IPS DF 4.7 (cell line): ENCODE measurements at regions not wholly inside any gene's neighbourhood (a gene's known extent, or its start where the extent isn't known, plus 50 kb on each side); places are given as distances from the start of the nearest gene placed in this dataset.

ENCODE experiments used
- DNase-seq: peaks from one replicate; pipeline ENCODE4 v3.0.0-alpha.2; 2013; ENCODE audit warnings: low spot score; ENCODE audit errors: extremely low read depth

- no peak for DNase-seq
These were observed 74.2 kb upstream of the ZPBP start for GRCh38 chr7:50166997-50167965.

GRCh38 chr7:50164559-50165170 lies 71.6 kb upstream of the ZPBP start:
- no peak for DNase-seq

GRCh38 chr7:50160206-50160605 lies 67.2 kb upstream of the ZPBP start:
- no peak for DNase-seq

- DNase-seq: no peak
These were observed 66.1 kb upstream of the ZPBP start for GRCh38 chr7:50159154-50159553.

- DNase-seq: no peak
These were observed 63.7 kb upstream of the ZPBP start for GRCh38 chr7:50156706-50157105.

GRCh38 chr7:50156163-50156562 lies 63.1 kb upstream of the ZPBP start:
- DNase-seq: no peak

- no peak for DNase-seq
These were observed 62.7 kb upstream of the ZPBP start for GRCh38 chr7:50155755-50156154.

GRCh38 chr7:50153995-50154394 lies 60.9 kb upstream of the ZPBP start:
- no peak for DNase-seq

GRCh38 chr7:50153148-50153547 lies 60.1 kb upstream of the ZPBP start:
- no peak for DNase-seq

- DNase-seq: no peak
These were observed 59.4 kb upstream of the ZPBP start for GRCh38 chr7:50152486-50152885.

- no peak for DNase-seq
These were observed 58.6 kb upstream of the ZPBP start for GRCh38 chr7:50151661-50152060.

GRCh38 chr7:50151001-50151400 lies 58.0 kb upstream of the ZPBP start:
- DNase-seq: no peak

- DNase-seq: no peak
These were observed 56.3 kb upstream of the ZPBP start for GRCh38 chr7:50149369-50149768.

- DNase-seq: no peak
These were observed 55.1 kb upstream of the ZPBP start for GRCh38 chr7:50147951-50148808.

GRCh38 chr7:50146692-50147091 lies 53.6 kb upstream of the ZPBP start:
- DNase-seq: no peak

GRCh38 chr7:50145801-50146338 lies 52.8 kb upstream of the ZPBP start:
- no peak for DNase-seq

- no peak for DNase-seq
These were observed 52.2 kb upstream of the ZPBP start for GRCh38 chr7:50145226-50145625.
